H1 (cell line): ENCODE measurements at regions not wholly inside any gene's neighbourhood (a gene's known extent, or its start where the extent isn't known, plus 50 kb on each side); places are given as distances from the start of the nearest gene placed in this dataset.

ENCODE experiments used
- CTCF ChIA-PET: fragments of 300-600 bp; sonication (Branson Sonifier 250); formaldehyde crosslinking; loops from one replicate; lab custom pipeline; 2021; ENCODE audit not compliant: partially characterized antibody; lab: Charles Lee
- POLR2A ChIA-PET: fragments of 300-600 bp; sonication (Branson Sonifier 250); formaldehyde crosslinking; loops from one replicate; lab custom pipeline; 2021; ENCODE audit warnings: inconsistent platforms; ENCODE audit not compliant: partially characterized antibody; lab: Charles Lee
- DNase-seq, 2 experiments: peaks; one replicate each; pipeline versions ENCODE4 v3.0.0 to v3.0.0-alpha.2; 2010 to 2022; ENCODE audit warnings: low spot score in 2 of 2, low read depth in 1 of 2, mixed read lengths in 1 of 2
- FAIRE-seq: peaks from 2 replicates; lab custom pipeline; 2011; peaks lifted over from hg19 to GRCh38; lab: Jason Lieb, UNC
- H2AFZ ChIP-seq: 2 replicates; pipeline ENCODE4 v1.8.1; 2012; ENCODE audit warnings: low read length, inconsistent platforms
- H2AK5ac ChIP-seq: 2 replicates; pipeline ENCODE4 v1.6.1; 2013; ENCODE audit warnings: low read depth, low read length
- H2BK120ac ChIP-seq: replicated peaks from 2 replicates; pipeline ENCODE3; 2013; ENCODE audit warnings: low read depth, low read length, inconsistent platforms
- H2BK12ac ChIP-seq: 2 replicates; pipeline ENCODE4 v1.6.1; 2013; ENCODE audit warnings: low read depth, low read length
- H2BK15ac ChIP-seq: 2 replicates; pipeline ENCODE4 v1.6.1; 2013; ENCODE audit warnings: low read length
- H2BK20ac ChIP-seq: 2 replicates; pipeline ENCODE4 v1.6.1; 2013; ENCODE audit warnings: low read length
- H2BK5ac ChIP-seq: 2 replicates; pipeline ENCODE4 v1.6.1; 2013; ENCODE audit warnings: low read depth, low read length
- H3K14ac ChIP-seq: 2 replicates; pipeline ENCODE4 v1.6.1; 2013; ENCODE audit warnings: inconsistent platforms; ENCODE audit not compliant: insufficient read length
- H3K18ac ChIP-seq: 2 replicates; pipeline ENCODE4 v1.6.1; 2013; ENCODE audit warnings: low read length; ENCODE audit errors: extremely low read depth
- H3K23ac ChIP-seq: 2 replicates; pipeline ENCODE4 v1.6.1; 2013; ENCODE audit warnings: inconsistent platforms; ENCODE audit not compliant: insufficient read length
- H3K23me2 ChIP-seq: 2 replicates; pipeline ENCODE4 v1.6.1; 2013; ENCODE audit warnings: low read depth, low read length
- H3K27ac ChIP-seq: 2 replicates; pipeline ENCODE4 v1.6.1; 2011; ENCODE audit warnings: low read depth, low read length, inconsistent platforms
- H3K27me3 ChIP-seq, 4 experiments: replicated peaks in 1 of 4; 1 replicate in 1 of 4; 2 replicates in 3 of 4; pipeline versions ENCODE4 v1.6.1 to v1.8.1; 2011 to 2013; ENCODE audit warnings: low read length in 3 of 4, mild to moderate bottlenecking in 3 of 4, inconsistent platforms in 2 of 4, mixed read lengths in 2 of 4, moderate library complexity in 1 of 4; ENCODE audit not compliant: control insufficient read depth in 3 of 4, insufficient read depth in 3 of 4; ENCODE audit errors: extremely low read depth in 1 of 4
- H3K36me3 ChIP-seq, 4 experiments: 2 replicates each; pipeline versions ENCODE4 v1.6.1 to v1.8.1; 2011 to 2013; ENCODE audit warnings: mild to moderate bottlenecking in 4 of 4, low read length in 3 of 4, moderate library complexity in 2 of 4, control low read depth in 1 of 4, inconsistent platforms in 1 of 4; ENCODE audit not compliant: insufficient read depth in 4 of 4, control insufficient read depth in 2 of 4
- H3K4ac ChIP-seq: replicated peaks from 2 replicates; pipeline ENCODE3; 2013; ENCODE audit warnings: low read length, low read depth, mixed read lengths, inconsistent platforms; ENCODE audit not compliant: insufficient read length
- H3K4me1 ChIP-seq, 4 experiments: replicated peaks in 1 of 4; 1 replicate in 1 of 4; 2 replicates in 3 of 4; pipeline versions ENCODE4 v1.6.1 to v1.8.1; 2011 to 2013; ENCODE audit warnings: low read length in 3 of 4, inconsistent platforms in 2 of 4, mixed read lengths in 1 of 4; ENCODE audit not compliant: insufficient read depth in 4 of 4, control insufficient read depth in 3 of 4
- H3K4me2 ChIP-seq, 2 experiments: 2 replicates each; pipeline versions ENCODE4 v1.6.1 to v1.8.1; 2011 to 2013; ENCODE audit warnings: low read depth in 2 of 2, low read length in 2 of 2, control low read depth in 1 of 2, inconsistent platforms in 1 of 2, mild to moderate bottlenecking in 1 of 2; ENCODE audit not compliant: insufficient read depth in 1 of 2
- H3K4me3 ChIP-seq, 4 experiments: fragments of 200-600, 300-600 bp in 1 of 4; sonication (generic), shearing (Covaris generic), sonication (Bioruptor Twin) in 1 of 4; 2 replicates each; pipeline versions ENCODE4 v1.5.1 to v1.8.1; 2011 to 2016; ENCODE audit warnings: low read length in 4 of 4, low read depth in 3 of 4, control low read depth in 2 of 4, inconsistent platforms in 2 of 4, mild to moderate bottlenecking in 2 of 4, mixed read lengths in 1 of 4, moderate library complexity in 1 of 4; ENCODE audit not compliant: insufficient read depth in 2 of 4; ENCODE audit errors: extremely low read depth in 1 of 4
- H3K56ac ChIP-seq: replicated peaks from 2 replicates; pipeline ENCODE3; 2013; ENCODE audit warnings: low read depth, mild to moderate bottlenecking, mixed read lengths, low read length, inconsistent platforms; ENCODE audit not compliant: insufficient read length
- H3K79me1 ChIP-seq: 2 replicates; pipeline ENCODE4 v1.6.1; 2013; ENCODE audit warnings: low read depth, low read length, control low read depth
- H3K79me2 ChIP-seq, 2 experiments: 2 replicates each; pipeline versions ENCODE4 v1.6.1 to v1.8.1; 2012 to 2013; ENCODE audit warnings: low read length in 2 of 2, mild to moderate bottlenecking in 2 of 2, inconsistent platforms in 1 of 2; ENCODE audit not compliant: insufficient read depth in 2 of 2, control insufficient read depth in 1 of 2
- H3K9ac ChIP-seq, 4 experiments: replicated peaks in 1 of 4; 1 replicate in 1 of 4; 2 replicates in 3 of 4; pipeline versions ENCODE4 v1.6.1 to v1.8.1; 2011 to 2013; ENCODE audit warnings: low read depth in 3 of 4, low read length in 3 of 4, control low read depth in 2 of 4, mild to moderate bottlenecking in 2 of 4, moderate library complexity in 2 of 4, inconsistent platforms in 1 of 4; ENCODE audit errors: extremely low read depth in 1 of 4
- H3K9me3 ChIP-seq, 2 experiments: 2 replicates each; pipeline versions ENCODE4 v1.6.1 to v1.8.1; 2012 to 2013; ENCODE audit warnings: mild to moderate bottlenecking in 2 of 2, moderate library complexity in 2 of 2, control low read depth in 1 of 2, inconsistent platforms in 1 of 2, low read depth in 1 of 2, low read length in 1 of 2, mixed read lengths in 1 of 2; ENCODE audit not compliant: insufficient read depth in 2 of 2
- H4K20me1 ChIP-seq, 2 experiments: replicated peaks in 1 of 2; 2 replicates each; pipeline versions ENCODE3 to v1.8.1; 2011 to 2013; ENCODE audit warnings: inconsistent platforms in 2 of 2, low read length in 2 of 2, mild to moderate bottlenecking in 1 of 2; ENCODE audit not compliant: insufficient read depth in 2 of 2, control insufficient read depth in 1 of 2
- H4K5ac ChIP-seq: 2 replicates; pipeline ENCODE4 v1.6.1; 2013; ENCODE audit warnings: low read length, low read depth, mixed read lengths, inconsistent platforms; ENCODE audit not compliant: insufficient read length
- H4K8ac ChIP-seq: 2 replicates; pipeline ENCODE4 v1.8.0; 2013; ENCODE audit warnings: mild to moderate bottlenecking, moderate library complexity, low read length, inconsistent platforms; ENCODE audit not compliant: insufficient read depth; ENCODE audit errors: extremely low read depth
- H4K91ac ChIP-seq: replicated peaks from 2 replicates; pipeline ENCODE3; 2013; ENCODE audit warnings: low read length, mixed read lengths, inconsistent platforms; ENCODE audit not compliant: insufficient read length
- ASH2L ChIP-seq: fragments of 200-600, 300-600 bp; sonication (generic); IDR thresholded peaks from one replicate; pipeline ENCODE4 v1.7.1; 2017; ENCODE audit warnings: low read length
- CBX8 ChIP-seq: fragments of 300-800, 300-1000 bp; sonication (generic); IDR thresholded peaks from 2 replicates; pipeline ENCODE4 v1.7.1; 2016; ENCODE audit warnings: low read depth, low read length, borderline replicate concordance
- E2F6 ChIP-seq: IDR thresholded peaks from 2 replicates; pipeline ENCODE4 v1.6.1; 2012; ENCODE audit warnings: inconsistent platforms
- EGR1 ChIP-seq: IDR thresholded peaks from 2 replicates; pipeline ENCODE4 v1.6.1; 2011; ENCODE audit warnings: low read depth, low read length, borderline replicate concordance
- WGBS, 2 experiments: shearing (Covaris generic) in 1 of 2; methylation state at CpG; one replicate each; pipeline versions ENCODE4 v1.1.6 to v1.1.7; 2013 to 2015; ENCODE audit warnings: low lambda C conversion rate in 2 of 2, mixed read lengths in 2 of 2, inconsistent platforms in 1 of 2, low coverage in 1 of 2, missing lambda C conversion rate in 1 of 2; ENCODE audit not compliant: insufficient replicate concordance in 2 of 2, insufficient coverage in 1 of 2, insufficient read length in 1 of 2; ENCODE audit errors: extremely low coverage in 1 of 2, missing lambda C conversion rate in 1 of 2; 5-methylcytosine and 5-hydroxymethylcytosine counted together

DNA sequence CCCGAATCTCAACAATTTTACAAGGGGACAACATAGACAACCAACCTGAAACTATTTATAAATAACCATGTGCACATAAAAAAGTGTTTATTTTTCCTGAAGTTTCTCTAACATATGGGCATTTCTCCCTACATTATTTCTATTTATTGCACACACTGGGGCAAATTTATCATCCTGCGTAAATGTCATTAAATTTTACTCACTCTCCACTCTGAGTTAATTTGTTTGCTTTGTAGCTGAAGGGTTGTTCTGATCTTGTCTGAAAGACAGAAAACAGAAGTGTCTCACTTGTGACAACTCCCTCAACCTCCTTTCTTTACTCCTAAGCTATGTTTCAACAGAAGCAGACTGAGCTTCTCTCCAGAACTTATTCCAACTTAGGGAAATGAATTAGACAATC, 194.2 kb downstream of the HIPK3 start:
- Histone ChIP-seq H2BK20ac (no peak overlapping the region), H2BK120ac (no peak overlapping the region), H3K36me3 (no peaks in the 10 kb centered on the region), H2AK5ac (no peak overlapping the region), H3K23me2 (no peaks in the 10 kb centered on the region; the same call in 1 of the 2 replicates), H3K79me2 (no peaks in the 10 kb centered on the region), H3K4me2 (no peak overlapping the region), H2AFZ (no peak overlapping the region), H3K14ac (no peak overlapping the region), H3K27me3 (no peaks in the 10 kb centered on the region), H3K9ac (no peak overlapping the region), H3K4ac (no peak overlapping the region), H4K91ac (no peak overlapping the region), H3K56ac (no peak overlapping the region), H3K27ac (no peak overlapping the region), H2BK5ac (no peak overlapping the region), H3K18ac (no peak overlapping the region), H3K4me3 (no peak overlapping the region), H3K9me3 (no peaks in the 10 kb centered on the region), H3K23ac (no peak overlapping the region), H2BK15ac (no peak overlapping the region), H4K20me1 (no peaks in the 10 kb centered on the region), H4K5ac (no peak overlapping the region), H2BK12ac (no peak overlapping the region), H3K79me1 (no peaks in the 10 kb centered on the region), H4K8ac (no peak overlapping the region), H3K4me1 (no peaks in the 10 kb centered on the region)
- no peak for TF ChIP-seq CBX8
- no peak for TF ChIP-seq E2F6
- TF ChIP-seq ASH2L, result no peak
- TF ChIP-seq EGR1, result no peak
- no peak for DNase-seq
- WGBS, 2 experiments, result 89% methylated on average over 2 of the region's 2 CpGs; no CpG with 5 or more reads in 1 of the 2 experiments
- ChIA-PET CTCF (no interaction called here), POLR2A (no interaction called here)
- no peak for FAIRE-seq
